Activated T-helper 2 cell treated with anti-CD3 and anti-CD28 coated beads, Interferon-gamma antibody, Interleukin-2, Interleukin-4, amounts not matched to agents 10 μg/mL and 5 μg/mL and 100 μg/mL, durations not matched to agents 14 hours and 24 hours and 36 hours (primary cell): ENCODE measurements at regions not wholly inside any gene's neighbourhood (a gene's known extent, or its start where the extent isn't known, plus 50 kb on each side); places are given as distances from the start of the nearest gene placed in this dataset.

ENCODE experiments used
- DNase-seq: peaks from one replicate; pipeline ENCODE4 v3.0.0; 2021; ENCODE audit warnings: low spot score
- H3K27ac Mint-ChIP-seq: one replicate; pipeline ENCODE4 v1.8.0; 2021; ENCODE audit warnings: mixed read lengths
- H3K27me3 Mint-ChIP-seq: one replicate; pipeline ENCODE4 v1.8.0; 2021; ENCODE audit warnings: low read depth, mixed read lengths
- H3K36me3 Mint-ChIP-seq: one replicate; pipeline ENCODE4 v1.8.0; 2021; ENCODE audit warnings: low read depth, mixed read lengths
- H3K4me1 Mint-ChIP-seq: one replicate; pipeline ENCODE4 v1.8.0; 2021; ENCODE audit warnings: low read depth, mixed read lengths
- H3K4me3 Mint-ChIP-seq: one replicate; pipeline ENCODE4 v1.8.0; 2021; ENCODE audit warnings: low read depth, mild to moderate bottlenecking, moderate library complexity, mixed read lengths
- H3K9me3 Mint-ChIP-seq: one replicate; pipeline ENCODE4 v1.8.0; 2021; ENCODE audit warnings: mixed read lengths
- intact Hi-C: fragments of 100-400 bp; cut with micrococcal nuclease; formaldehyde crosslinking; loops from one replicate; pipeline ENCODE4 v1.15.1; 2023

DNA sequence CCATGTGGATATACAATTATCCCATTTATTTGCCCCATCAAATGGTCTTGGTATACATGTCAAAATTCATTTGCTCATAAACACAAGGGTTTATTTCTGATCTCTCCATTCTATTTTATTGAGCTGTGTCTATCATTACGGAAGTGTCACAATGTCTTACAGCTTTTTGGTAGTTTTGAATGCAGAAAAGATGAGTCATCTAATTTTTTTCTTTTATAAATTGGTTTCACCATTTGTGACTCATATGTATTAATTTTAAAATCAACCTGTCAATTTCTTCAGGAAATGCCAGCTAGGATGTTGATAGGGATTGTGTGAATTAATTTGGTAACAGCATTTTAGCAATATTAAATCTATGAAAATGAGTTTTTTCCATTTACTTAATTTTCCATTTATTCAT, 2549.4 kb downstream of the PCDH9 start:
- no peaks in the 10 kb centered on the region for H3K36me3 Mint-ChIP-seq
- no peaks in the 10 kb centered on the region for H3K27me3 Mint-ChIP-seq
- H3K27ac Mint-ChIP-seq = no peak overlapping the region
- DNase-seq = no peak
- no peak overlapping the region for H3K4me3 Mint-ChIP-seq
- intact Hi-C loops = no loop called here
- H3K9me3 Mint-ChIP-seq = peaks cover 26% of the 10 kb centered on the region
- no peaks in the 10 kb centered on the region for H3K4me1 Mint-ChIP-seq

DNA sequence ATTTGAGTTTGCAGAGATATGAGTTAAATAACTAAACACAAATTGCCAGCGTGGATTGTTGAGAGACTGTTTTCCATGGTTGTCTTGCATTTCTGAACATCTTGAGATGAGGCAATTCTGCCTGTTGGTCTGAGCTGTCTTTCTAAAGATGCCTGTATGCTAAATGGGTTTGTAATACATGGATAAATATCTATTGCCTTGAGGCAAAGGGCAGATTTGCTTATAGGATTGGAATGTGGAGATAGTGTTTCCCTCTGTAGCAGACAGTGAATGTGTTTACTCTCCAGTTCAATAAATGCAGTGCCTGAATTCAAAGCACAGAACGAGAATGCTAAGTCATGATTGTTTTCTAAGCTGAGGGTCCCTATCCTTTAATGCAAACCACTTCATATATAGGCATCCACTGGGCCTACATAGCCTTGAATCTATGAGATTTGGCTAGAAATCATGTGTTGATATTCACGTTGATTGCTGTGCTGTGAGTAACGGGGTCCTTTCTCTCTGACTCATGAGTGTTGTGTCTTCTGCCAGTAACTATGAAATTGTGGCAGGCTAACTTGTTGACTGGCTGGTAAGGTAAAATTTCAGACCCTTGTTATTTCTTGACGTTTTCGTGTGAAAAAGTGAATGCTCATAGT, 2554.8 kb downstream of the PCDH9 start:
- Mint-ChIP-seq H3K9me3 (peaks cover 37% of the 10 kb centered on the region), H3K27ac (no peak overlapping the region), H3K4me1 (no peaks in the 10 kb centered on the region), H3K36me3 (no peaks in the 10 kb centered on the region), H3K4me3 (no peak overlapping the region), H3K27me3 (no peaks in the 10 kb centered on the region)
- no peak for DNase-seq
- intact Hi-C loops = no loop called here

DNA sequence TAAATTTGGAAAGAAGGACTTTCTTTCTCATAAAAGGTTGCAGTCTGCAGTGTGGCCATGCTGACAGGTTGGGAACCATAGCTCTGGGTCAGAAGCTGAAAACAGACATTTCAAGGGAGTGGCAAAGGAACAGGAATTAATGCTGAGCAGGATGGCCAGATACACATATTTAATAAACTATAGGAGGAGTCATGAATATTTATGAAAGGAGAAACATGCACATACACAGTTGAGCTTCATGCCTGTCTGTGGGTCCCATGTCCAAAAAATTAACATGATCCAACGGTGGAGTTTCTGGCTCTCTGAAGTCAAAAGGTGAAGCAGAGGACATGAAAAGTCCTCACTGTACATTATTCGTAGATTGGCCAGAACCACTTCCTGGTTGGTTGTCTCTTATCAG, 2556.0 kb downstream of the PCDH9 start:
- intact Hi-C loops = no loop called here
- no peak overlapping the region for H3K27ac Mint-ChIP-seq
- H3K4me3 Mint-ChIP-seq = no peak overlapping the region
- no peaks in the 10 kb centered on the region for H3K4me1 Mint-ChIP-seq
- H3K9me3 Mint-ChIP-seq = peaks cover 40% of the 10 kb centered on the region
- H3K27me3 Mint-ChIP-seq = no peaks in the 10 kb centered on the region
- DNase-seq = no peak
- no peaks in the 10 kb centered on the region for H3K36me3 Mint-ChIP-seq

DNA sequence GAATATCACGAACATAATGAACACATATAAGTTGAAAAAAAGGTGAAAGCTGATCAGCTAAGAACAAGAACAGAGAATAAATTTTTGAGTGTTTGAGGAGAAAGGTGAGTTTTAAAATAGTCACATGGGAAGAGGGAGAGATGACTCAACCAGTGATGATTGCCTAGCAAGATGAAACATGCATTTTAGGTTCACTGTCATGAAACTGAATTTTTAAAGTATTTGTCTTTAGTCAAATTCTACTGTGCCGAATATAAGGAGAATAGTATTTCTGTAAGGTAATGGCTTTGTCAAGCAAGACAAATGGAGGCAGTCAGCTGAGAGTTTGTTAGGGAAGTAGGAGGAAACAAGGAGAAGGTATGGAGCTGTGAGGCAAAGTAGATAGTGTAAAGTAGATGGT, 2557.4 kb downstream of the PCDH9 start:
- no peaks in the 10 kb centered on the region for H3K4me1 Mint-ChIP-seq
- H3K9me3 Mint-ChIP-seq = peaks cover 44% of the 10 kb centered on the region
- intact Hi-C loops = no loop called here
- no peaks in the 10 kb centered on the region for H3K36me3 Mint-ChIP-seq
- no peaks in the 10 kb centered on the region for H3K27me3 Mint-ChIP-seq
- no peak for DNase-seq
- H3K27ac Mint-ChIP-seq = no peak overlapping the region
- H3K4me3 Mint-ChIP-seq = no peak overlapping the region

DNA sequence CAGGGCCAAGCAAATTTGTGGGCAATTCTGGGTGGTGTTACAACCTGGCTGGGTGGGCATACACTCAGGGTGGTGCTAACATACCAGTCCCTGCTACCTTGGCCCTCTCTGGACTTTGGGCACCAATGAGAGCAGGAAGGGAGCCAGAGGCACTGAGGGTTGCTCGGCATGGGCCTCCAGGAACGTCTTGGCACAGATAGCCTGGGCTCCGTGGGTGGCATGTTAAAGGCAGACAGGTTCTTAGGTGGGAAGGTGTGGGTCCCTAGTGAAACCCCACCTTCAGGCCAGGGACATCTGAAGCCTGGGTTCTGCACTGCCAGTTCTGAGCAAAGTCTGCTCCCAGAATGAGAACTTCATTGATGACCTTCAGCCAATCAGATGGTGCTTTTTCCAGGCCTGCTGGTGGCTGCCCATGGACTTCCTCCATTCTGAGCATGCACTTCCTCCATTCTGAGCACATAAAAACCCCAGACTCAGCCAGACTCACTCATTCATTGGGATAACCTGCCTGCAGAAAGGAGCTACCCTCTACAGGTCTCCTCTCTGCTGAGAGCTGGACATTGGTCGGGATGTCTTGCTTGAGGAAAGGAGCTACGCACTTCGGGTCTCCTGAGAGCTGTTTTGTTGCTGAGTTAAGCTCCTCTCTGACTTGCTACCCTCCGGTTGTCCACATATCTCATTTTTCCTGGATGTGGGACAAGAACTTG, 2567.1 kb downstream of the PCDH9 start:
- Mint-ChIP-seq H3K27me3 (no peaks in the 10 kb centered on the region), H3K27ac (no peak overlapping the region), H3K4me3 (no peak overlapping the region), H3K36me3 (no peaks in the 10 kb centered on the region), H3K4me1 (no peaks in the 10 kb centered on the region), H3K9me3 (peaks cover 36% of the 10 kb centered on the region)
- no peak for DNase-seq
- intact Hi-C loops = no loop called here

DNA sequence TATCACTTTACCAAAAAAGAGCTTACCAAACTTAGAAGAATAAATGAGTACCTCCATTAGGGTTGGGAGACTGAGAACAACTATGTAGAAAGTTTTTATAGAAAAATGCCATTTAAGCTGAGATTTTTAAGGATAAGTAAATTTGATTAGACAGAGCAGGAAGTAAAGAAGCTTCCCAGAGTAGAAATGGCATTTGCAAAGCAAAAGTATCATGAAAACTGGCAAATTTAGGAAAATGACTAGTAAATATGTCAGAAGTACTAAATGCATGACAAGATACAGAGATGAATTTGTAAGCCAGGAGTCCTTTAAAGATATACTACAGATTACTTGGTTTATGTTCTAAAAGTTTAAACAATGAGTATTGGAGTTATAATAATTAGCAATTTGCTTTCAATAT, 2581.8 kb downstream of the PCDH9 start:
- Mint-ChIP-seq H3K36me3 (no peaks in the 10 kb centered on the region), H3K27ac (no peak overlapping the region), H3K4me1 (no peaks in the 10 kb centered on the region), H3K9me3 (peaks cover 31% of the 10 kb centered on the region), H3K27me3 (no peaks in the 10 kb centered on the region), H3K4me3 (no peak overlapping the region)
- intact Hi-C loops = no loop called here
- DNase-seq = no peak

DNA sequence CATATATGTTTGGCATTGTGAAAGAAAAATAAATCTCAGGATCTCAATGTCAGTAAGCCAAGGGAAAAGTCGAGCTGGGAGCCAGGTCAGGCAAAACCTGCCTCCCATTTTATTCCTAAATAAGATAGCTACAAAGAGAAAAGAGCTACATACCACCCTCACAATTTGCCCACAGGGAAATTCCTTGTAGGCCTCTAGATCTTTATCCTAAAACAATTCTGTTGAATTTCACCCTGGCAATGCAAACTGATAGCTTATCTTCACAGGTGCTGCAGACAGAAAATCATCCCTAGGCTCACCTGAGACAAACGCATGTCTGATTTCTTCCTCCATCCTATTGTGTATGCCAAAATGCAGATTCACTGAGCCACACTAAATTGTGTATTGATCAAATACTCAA, 2587.1 kb downstream of the PCDH9 start:
- no peak overlapping the region for H3K27ac Mint-ChIP-seq
- H3K36me3 Mint-ChIP-seq = no peaks in the 10 kb centered on the region
- no peak overlapping the region for H3K4me3 Mint-ChIP-seq
- no peak for DNase-seq
- H3K4me1 Mint-ChIP-seq = no peaks in the 10 kb centered on the region
- intact Hi-C loops = no loop called here
- H3K9me3 Mint-ChIP-seq = peaks cover 46% of the 10 kb centered on the region
- no peaks in the 10 kb centered on the region for H3K27me3 Mint-ChIP-seq

DNA sequence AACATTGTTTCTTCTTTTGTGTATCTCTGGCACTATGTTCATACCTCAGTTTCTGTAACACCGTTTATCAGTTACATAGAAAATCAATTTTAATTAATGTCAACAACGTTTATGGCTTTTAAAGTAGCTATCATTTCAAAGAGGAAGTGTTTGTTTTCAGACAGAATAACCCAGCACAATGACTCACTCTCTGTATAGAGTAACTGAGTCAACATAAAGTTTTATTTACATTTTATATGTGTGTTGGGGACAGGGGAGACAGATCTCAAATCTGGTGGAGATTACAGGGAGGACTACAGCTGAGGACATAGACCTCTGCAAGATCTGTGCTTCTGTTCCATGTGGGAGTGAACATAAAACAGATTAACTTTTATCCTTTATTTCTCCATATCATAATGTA, 2590.1 kb downstream of the PCDH9 start:
- Mint-ChIP-seq H3K27me3 (no peaks in the 10 kb centered on the region), H3K4me1 (no peaks in the 10 kb centered on the region), H3K36me3 (no peaks in the 10 kb centered on the region), H3K9me3 (peaks cover 57% of the 10 kb centered on the region), H3K4me3 (no peak overlapping the region), H3K27ac (no peak overlapping the region)
- intact Hi-C loops = no loop called here
- no peak for DNase-seq

DNA sequence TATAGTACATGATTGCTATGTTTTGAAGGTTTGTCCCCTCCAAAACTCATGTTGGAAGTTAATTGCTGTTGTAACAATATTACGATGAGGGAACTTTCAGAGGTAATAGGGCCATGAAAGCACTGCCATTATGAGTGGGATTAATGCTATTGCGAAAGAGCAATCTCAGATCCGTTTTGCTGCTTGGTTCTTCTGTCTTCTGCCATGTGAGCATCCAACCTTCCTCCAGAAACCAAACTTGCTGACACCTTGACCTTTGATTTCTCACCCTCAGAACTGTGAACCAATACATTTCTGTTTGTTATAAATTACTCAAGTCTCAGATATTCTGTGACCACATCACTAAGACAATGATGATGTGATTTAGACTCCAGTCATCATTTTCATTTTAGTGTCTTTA, 2590.9 kb downstream of the PCDH9 start:
- Mint-ChIP-seq H3K4me3 (no peak overlapping the region), H3K36me3 (no peaks in the 10 kb centered on the region), H3K9me3 (peaks cover 52% of the 10 kb centered on the region), H3K27ac (no peak overlapping the region), H3K27me3 (no peaks in the 10 kb centered on the region), H3K4me1 (no peaks in the 10 kb centered on the region)
- intact Hi-C loops = no loop called here
- no peak for DNase-seq

DNA sequence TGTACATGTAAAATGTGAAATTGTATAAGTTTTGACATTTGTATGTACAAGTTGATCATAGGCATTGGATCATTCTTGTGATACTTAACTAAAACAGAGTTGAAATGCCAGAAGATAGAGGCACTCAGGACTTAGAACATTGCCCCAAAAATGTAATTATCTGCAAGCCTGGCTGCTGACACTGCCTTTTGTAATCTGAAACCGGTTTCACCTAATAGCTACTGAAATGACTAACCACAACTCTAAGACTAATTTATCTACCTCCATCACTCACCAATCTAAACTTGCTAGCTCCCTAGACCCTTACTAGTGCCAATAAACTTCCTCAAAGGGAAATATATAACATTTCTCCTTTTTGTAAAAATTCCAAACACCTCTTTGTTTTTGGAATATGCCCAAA, 2596.2 kb downstream of the PCDH9 start:
- H3K27ac Mint-ChIP-seq = no peak overlapping the region
- H3K36me3 Mint-ChIP-seq = no peaks in the 10 kb centered on the region
- DNase-seq = no peak
- no peaks in the 10 kb centered on the region for H3K27me3 Mint-ChIP-seq
- H3K9me3 Mint-ChIP-seq = peaks cover 37% of the 10 kb centered on the region
- H3K4me1 Mint-ChIP-seq = no peaks in the 10 kb centered on the region
- intact Hi-C loops = no loop called here
- H3K4me3 Mint-ChIP-seq = no peak overlapping the region

DNA sequence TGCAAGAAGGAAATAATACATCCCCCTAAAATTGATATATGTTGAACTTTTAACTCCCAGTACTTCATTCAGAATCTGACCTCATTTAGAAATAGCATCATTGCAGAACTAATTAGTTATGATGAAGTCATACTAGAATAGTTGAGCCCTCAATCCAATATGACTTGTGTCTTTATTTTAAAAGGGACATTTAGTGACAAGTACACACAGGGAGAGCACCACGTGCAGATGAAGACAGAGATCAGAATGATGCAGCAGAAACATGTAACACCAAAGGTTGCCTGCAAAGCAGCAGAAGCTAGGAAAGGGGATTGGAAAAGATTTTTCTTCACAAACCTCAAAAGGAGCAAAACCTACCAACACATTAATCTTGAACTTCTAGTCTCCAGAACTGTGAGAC, 2602.5 kb downstream of the PCDH9 start:
- Mint-ChIP-seq H3K27me3 (no peaks in the 10 kb centered on the region), H3K4me3 (no peak overlapping the region), H3K4me1 (no peaks in the 10 kb centered on the region), H3K9me3 (peaks cover 32% of the 10 kb centered on the region), H3K27ac (no peak overlapping the region), H3K36me3 (no peaks in the 10 kb centered on the region)
- DNase-seq = no peak
- intact Hi-C loops = no loop called here

DNA sequence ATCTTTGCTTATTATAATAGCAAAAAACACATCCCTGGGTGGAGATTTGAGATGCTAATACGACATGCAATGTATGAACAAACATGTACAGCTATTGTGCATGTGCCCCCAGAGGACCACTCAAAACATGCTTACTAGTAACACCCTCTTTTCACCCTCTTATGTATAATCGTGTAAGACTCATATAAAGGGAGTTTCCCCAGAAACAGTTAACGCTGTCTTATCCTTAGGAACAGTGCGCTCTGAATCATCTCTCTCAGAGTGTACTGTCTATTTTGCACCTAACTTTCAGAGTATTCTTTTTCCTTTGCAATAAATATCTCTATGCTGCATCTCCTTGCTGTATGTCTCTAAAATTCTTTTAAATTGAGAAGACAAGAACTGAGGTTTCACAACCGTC, 2604.0 kb downstream of the PCDH9 start:
- no peaks in the 10 kb centered on the region for H3K36me3 Mint-ChIP-seq

DNA sequence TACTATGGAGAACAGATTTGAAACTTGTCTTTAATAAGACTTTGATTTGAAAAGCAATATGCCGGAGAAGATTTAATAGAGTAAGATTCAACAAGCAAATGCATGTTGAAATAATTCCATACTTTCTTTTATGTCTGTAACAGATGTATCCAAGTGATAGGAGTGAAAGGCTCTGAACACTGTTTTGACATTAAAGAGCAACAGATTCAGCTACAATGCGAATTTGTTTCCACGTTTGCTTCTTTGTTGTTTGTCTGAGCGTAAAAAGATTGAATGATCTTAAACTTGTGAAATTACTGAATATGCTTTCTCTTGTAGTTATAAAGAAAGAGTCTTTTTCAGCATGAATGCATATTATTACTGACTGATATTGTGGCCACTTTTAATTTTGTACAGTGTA, 2612.9 kb downstream of the PCDH9 start:
- Mint-ChIP-seq H3K9me3 (peaks cover 22% of the 10 kb centered on the region), H3K4me3 (no peak overlapping the region)

More for the DNA sequence above, 2604.0 kb downstream of the PCDH9 start:
- DNase-seq = no peak
- H3K9me3 Mint-ChIP-seq = peaks cover 32% of the 10 kb centered on the region
- H3K4me3 Mint-ChIP-seq = no peak overlapping the region
- intact Hi-C loops = no loop called here
- H3K4me1 Mint-ChIP-seq = no peaks in the 10 kb centered on the region
- H3K27me3 Mint-ChIP-seq = no peaks in the 10 kb centered on the region
- H3K27ac Mint-ChIP-seq = no peak overlapping the region

More for the DNA sequence above, 2612.9 kb downstream of the PCDH9 start:
- no peaks in the 10 kb centered on the region for H3K27me3 Mint-ChIP-seq
- no peak for DNase-seq
- H3K4me1 Mint-ChIP-seq = no peaks in the 10 kb centered on the region
- intact Hi-C loops = no loop called here
- no peak overlapping the region for H3K27ac Mint-ChIP-seq
- H3K36me3 Mint-ChIP-seq = no peaks in the 10 kb centered on the region
